ENCODE measurements at regions not wholly inside any gene's neighbourhood (a gene's known extent, or its start where the extent isn't known, plus 50 kb on each side); places are given as distances from the start of the nearest gene placed in this dataset.

DNA sequence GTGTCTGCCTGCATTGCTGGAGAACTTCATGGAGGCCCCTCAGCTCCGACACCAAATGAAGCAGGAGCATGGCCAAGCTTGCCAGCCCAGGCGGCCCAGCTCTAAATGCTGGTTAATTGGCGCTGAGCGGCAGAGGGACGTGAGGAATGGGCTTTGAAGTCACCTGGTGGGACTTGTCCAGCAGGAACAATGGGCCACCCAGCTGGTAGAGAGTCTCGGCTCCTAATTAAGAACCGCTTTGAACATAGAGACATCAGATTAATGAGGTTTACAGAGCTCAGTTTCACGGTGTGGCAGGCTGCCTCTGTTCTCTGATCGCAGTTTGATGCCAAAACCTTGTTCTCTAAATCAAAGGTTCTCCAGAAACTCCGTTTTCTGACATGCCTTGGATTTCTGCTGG, 77.5 kb upstream of the LINGO1 start:
- DNase-seq (ENCODE audit: low spot score) = no peak

DNA sequence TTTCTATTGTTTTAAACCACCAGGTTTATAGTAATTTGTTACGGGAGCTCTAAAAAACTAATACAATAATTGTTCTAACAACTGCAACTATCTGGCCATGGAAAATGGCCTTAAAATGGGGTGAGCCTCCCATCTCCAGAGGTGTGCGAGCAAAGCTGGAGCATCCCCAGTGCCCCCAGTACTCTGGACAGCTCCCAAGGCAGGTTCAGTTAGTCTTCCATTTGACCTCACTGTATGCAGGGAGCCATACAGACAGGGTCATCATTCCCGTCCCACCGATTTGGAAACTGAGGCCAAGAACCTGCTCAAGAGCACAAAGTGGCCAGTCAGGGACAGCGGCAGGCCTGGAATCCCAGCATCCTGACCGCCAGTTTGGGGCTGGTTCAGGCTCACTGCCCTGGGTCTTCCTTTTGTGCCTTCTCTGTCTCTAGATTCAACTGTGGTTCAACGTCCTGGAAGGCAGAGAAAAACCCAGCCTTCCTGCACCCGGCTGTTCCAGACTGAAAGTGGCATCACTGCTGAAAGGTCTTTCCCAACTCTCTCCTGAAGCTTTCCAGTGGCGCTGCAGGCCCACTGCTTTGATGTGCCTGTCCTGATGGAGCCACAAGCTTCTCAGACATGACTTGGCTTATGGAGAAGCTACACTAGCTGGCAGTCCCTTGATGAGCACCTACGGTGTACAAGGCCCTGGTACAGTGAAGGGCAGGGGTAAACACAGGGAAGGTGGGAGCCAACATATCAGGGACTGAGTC, 76.6 kb upstream of the LINGO1 start:
- no peak for DNase-seq (ENCODE audit: low spot score)

DNA sequence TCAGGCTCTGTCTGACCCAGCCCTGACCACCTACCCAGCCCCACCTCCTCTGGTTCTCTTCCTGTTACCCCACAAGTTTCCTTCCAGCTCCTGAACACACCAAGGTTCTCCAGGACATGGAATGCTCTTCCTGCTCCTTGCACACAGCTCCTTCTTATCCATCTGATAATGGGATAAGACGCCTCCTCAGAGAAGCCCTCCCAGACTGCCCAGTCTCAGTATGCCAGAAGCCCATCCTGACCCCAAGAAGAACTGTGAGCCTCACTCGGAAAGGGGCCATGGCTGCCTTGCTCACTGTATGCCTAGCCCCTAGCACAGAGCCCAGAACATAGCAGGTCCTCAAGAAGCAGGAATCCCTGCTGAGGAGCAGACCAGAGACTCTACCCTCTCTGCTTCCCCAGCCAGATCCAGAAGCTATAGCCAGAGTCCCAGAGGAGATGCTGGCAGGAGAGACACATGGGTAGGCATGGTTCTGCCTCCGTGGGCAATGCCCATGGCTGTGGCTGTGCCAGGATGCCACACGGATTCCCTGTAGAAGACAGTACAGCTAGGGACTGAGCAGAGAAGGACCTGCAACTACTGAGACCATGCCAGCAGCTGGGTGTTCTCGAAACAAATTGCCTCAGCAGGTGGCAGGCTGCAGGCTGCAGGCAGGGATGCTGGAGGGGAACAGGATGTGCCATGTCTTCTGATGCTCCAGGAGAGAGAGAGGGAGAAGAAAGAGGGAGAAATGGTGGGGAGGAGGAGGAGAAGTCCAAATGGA, 74.0 kb upstream of the LINGO1 start:
- DNase-seq (ENCODE audit: low spot score) = no peak

DNA sequence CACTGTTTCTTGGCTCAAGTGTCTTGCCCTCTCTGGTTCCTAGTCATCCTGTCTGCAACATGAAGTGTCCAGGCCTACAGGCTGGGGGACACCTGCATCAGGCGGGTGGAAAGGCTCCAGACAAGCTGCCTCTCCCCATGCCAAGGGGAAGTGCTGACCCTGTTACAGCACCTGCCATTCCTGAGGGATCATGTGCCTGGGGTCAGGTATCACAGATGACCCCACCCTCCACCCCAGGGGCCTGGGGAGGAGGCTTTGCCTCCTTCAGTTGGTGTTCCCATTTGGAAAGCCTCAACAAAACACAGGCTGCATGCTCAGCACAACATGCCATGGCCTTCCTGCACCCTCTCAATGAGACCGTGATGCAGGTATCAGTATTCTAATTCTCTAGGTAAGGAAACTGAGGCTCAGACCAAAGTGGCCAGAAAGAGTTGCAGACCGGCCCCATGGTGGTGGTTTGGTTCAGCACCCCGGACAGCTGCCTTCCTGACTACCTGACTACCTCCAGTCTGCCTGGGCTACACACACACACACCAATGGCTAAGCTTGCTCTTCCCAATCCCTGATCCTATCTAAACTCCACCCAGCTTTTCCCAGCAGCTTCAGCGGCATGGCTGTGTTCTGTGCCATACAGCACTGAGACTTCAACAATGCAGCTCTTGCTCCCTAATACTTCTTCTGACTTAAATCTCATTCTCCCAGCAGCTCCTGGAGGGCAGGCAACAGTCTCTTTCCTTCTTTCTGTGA, 69.7 kb upstream of the LINGO1 start:
- DNase-seq (ENCODE audit: low spot score) = peak; percentile 46

DNA sequence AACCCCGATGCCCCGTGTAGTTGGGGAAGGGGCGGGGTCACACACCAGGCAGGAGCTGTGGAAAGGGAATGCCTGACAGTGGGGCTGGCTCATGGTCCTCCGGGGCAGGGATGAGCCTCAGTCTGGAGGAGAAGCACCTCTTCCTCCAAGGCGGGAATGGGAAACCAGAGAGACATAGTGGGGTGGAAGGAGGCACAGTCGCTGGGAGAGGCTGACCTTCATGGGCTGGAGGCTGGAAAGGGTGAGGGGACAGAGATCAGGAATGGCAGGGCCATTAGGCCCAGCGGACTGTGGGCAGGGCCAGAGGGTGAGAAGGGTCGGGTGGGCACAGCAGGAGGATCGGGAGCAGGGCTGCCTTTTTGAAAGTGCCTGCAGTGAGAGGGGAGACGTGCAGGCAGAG, 65.8 kb upstream of the LINGO1 start:
- DNase-seq (ENCODE audit: low spot score) = no peak

DNA sequence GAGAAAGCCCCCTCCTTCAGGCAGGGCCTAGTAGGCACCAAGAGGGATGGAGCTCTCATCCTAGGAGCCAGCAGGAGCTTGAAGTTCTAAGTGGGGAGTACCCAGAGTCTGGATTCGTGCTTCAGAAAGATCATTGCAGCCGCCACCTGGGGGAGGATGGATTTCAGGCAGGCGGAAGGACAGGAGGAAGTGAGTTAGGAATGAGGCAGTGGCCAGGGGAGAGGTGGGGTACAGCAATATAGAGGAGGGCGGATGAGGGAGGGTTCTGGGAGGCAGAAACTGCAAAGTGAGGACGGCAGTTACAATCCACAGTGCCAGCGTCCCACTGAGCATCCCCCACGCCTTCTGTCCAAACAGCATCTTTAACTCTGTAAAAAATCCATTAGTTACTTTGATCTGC, 65.2 kb upstream of the LINGO1 start:
- DNase-seq (ENCODE audit: low spot score) = no peak

DNA sequence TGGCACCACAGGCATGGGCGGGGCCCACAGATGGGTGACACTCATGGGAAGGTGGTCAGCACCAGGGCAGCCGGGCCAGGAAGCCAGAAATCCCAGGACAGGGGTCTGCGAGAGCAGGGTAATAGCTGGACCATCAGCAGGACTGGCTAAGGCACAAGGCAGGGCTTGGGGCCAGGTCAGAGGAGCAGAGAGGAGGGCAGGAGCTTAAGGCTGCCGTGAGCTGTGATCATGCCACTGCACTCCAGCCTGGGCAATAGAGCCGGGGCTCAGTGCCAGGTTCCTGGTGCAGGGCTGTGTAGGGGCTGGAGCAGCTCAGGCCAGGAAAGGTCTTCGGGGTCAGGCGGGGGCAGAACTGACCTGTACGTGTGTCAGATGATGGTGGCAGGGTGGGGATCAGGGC, 64.2 kb upstream of the LINGO1 start:
- no peak for DNase-seq (ENCODE audit: low spot score)

DNA sequence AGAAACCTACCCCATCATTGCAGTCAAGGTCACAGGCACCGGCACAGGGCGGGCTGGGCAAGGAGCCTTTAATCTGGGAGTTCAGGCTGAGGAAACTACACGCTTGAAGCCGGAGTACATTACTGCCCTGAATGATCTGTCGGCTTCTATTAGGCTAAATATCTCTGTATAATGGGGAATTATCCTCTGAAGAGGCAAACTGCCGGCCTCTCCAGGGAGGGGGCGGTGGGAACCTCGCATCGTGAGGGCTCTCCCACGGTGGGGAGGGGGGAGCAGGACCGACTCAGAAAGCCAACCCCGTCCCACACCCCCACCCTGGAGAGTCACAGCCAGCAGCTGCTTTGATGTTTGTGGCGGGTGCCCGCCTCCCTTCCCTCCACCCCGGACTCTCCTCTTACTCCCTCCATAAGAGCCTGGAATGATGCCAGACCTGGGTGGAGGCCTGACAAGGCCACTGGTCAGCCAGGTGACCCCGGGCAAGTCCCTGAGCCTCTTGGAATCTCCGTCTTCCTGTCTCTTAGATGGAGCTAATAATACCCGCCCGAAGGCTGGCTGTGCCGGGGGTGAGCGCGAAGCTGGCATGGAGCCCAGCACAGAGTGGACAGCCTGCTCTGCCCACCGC, 63.4 kb upstream of the LINGO1 start:
- DNase-seq (ENCODE audit: low spot score) = no peak

DNA sequence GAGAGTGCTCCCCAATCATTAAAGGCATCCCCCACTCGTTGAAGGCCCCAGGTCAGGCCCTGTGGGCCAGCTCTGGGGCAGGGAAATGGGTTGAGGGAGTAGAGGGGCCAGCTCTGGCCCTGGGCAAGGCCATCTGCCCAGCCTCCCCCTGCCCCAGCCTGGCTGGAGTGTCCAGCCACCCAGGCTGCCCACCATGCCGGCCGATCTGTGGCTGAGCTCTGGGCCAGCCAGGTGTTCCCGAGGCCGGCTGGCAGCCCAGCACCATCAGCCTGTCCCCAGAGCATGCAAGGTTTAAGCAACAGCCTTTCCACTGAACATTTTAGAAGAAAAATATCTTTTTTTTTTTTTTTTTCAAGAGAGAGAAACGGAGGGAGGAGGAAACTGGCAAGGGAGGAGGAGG, 62.8 kb upstream of the LINGO1 start:
- DNase-seq (ENCODE audit: low spot score) = no peak

DNA sequence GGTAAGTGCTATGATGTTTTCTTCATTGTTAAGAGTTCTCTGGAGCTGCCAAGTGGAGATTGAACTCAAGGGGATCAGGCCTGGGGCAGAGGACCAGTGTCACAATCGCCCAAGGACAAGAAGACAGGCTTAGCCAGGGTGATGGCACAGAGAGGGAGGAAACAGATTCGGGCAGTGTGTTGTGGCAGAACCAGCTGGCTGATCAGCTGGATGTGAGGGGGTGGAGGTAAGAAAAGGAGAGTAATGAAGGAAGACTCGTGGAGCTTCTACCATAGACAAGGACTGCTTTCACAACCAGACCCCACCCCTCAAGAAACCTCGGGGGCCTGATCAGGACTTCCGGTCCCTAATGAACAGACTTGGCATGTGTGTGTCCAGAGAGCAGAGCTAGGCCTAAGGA, 60.9 kb upstream of the LINGO1 start:
- DNase-seq (ENCODE audit: low spot score) = no peak

DNA sequence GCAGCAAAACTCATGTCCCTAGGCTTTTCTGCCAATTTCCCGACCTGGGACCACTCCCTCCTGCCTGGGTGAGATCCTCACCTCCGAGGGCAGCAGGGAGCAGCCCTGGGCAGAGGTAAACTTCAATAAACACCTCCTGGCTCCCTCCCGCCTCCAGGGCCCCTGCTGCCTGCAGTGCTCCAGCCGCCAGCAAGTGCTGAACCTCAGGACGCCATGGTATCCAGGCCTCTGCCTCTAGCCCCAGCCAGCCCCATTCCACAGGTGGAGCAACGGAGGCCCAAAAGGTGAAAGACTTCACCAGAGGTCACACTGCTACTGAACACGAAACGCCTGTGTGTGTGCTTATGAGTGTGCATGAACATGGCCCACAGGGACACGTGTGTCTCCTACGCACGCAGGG, 59.9 kb upstream of the LINGO1 start:
- DNase-seq (ENCODE audit: low spot score) = no peak

DNA sequence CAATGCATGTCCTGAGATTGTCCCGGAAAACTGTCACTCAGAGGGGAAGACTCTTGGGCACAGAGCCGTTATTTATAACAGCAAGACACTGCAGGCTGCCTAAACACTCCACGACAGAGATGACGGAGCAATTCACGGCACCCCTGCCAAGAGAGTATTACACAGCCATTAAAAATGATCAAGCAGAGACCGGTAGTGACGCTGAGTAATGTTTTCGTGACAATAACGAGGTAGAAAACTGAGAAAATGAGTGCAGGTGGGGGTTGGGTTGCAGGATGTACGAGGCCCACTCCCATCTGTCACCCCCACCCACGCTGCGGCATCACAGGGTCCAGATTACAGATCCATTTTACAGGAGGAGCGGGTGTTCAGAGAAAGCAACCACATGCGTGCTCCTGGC, 58.9 kb upstream of the LINGO1 start:
- no peak for DNase-seq (ENCODE audit: low spot score)

DNA sequence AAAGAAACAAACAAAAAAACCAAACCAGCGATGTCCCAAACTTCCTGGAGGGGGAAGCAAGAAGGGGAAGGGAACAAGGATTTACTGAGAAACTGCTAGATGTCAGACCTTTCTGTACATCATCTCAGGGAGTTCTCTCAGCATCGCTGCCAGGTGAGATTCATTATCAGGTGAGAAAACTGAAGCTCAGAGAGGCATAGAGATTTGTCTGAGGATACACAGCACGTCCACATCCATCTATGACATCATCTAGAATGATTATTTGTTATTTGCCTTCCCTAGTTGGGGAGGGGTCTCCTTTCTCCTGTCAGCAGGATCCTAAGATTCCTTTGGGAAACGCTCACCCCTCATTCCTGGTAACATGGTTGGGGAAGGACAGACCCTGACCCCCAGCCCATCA, 57.1 kb upstream of the LINGO1 start:
- no peak for DNase-seq (ENCODE audit: low spot score)

DNA sequence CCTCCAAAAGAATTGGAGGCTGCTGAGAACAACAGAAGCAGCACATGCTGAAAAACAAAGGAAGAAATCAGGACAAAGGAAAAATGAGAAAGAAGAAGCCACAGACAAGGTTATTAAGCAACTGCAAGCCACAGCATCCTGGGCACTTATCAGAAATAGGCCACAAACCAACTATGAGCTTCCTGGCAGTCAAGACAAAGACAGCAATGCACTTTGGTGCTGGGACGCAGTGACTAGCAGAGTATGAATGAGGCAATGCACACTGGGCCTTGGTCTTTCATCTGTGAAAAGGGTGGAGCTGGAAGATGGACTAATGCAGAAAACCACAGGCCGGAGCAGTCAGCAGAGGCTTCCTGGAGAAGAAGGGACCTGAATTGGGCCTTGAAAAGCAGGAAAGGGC, 56.0 kb upstream of the LINGO1 start:
- DNase-seq (ENCODE audit: low spot score) = no peak

DNA sequence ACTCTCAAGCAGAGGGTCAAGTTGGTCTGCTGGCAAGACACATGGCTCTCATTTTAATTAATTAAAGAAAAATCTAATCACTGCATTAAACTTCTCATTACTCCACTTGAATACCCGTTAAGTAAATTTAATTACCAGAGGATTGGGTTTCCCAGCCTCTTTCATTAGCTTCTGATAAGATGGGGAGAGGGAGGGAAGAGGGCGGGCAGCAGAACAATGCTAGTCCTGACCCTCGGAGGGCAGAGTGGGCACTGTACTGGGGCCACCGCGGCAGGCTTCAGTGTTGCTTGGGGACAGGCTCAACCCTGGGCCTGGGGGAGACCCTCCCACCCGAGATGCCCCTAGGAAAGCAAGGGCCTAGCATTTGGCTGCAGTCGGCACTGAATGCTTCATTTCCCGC, 55.6 kb upstream of the LINGO1 start:
- no peak for DNase-seq (ENCODE audit: low spot score)

DNA sequence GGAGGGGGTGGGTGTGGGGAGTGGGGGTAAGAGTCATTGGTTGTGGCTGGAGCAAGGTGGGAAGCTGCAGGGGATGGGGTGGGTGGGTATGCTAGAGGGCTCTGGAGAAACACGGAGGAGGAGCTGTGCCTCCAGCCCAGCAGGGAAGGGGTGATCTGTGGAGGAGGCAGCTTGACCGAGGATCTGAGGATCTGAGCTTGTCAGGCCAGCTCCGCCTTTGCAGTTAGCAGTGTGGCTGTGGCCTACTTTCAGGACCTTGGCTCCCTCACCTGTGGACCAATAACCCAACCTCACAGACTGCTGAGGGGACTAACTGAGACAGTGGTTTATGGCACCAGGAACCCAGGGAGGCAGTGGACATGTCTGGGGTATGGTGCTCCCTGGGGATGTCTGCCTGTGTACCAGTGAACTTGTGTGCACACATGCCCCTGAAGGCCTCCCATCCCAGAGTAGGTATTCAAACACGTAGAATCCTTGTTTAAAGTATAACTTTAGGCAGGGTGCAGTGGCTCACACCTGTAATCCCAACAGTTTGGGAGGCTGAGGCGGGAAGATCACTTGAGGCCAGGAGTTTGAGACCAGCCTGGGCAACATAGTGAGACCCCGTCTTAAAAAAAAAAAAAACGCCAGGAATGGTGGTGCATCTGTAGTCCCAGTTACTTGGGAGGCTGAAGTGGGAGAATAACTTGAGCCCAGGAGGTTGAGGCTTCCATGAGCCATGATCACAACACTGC, 52.5 kb upstream of the LINGO1 start:
- no peak for DNase-seq (ENCODE audit: low spot score)

DNA sequence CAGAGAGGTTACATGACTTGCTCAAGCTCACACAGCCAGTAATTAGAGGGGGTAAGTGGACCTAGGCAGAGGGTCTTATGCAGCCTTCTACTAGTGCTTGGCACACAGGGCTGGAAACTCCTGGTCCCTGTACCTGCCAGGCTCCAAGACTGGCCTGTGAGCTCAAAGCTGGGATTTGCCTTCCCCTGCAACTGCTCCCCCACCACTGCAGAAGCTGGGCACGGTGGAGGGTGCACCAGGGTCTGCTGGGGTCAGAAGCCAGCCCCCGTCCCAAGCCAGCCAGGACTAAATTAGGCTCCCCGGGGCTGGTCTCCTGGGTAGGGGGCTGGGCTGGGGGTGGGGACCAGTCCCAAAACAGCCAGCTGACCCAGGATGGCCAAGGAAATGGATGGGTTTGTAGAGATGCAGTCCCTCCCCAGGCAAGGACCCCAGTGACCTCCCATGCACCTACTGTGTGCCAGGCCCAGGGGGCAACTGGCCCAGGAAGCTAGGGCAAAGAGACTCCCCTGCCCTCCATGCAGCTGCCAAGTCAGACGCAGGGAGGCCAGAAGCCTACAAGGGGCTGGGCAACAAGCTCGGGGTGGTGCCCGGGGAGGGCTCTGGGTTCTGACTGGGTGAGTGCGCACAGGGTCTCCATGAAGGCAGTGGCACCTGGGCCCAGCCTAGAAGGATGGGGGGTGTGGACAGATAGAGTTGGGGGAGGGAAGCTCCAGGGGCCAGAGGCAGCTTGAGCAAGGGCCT, 51.8 kb upstream of the LINGO1 start:
- no peak for DNase-seq (ENCODE audit: low spot score)

DNA sequence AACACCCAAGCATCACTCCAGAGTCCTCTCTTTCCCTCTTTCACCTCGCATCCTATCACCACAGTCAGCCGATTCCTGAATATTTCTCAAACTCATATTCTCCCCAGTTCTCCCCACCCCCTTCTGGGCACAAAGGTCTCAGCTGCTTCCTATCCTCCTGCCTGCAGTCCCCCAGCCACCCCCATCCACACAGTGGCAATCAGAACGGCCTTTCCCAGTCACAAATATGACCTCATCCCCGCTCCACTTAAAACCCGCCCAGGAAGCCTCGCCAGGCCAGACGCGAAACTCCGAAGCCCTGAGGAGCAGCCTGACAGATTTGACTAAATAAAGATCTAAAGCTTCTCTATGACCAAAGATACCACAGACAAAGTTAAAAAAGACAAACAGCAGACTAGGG, 49.9 kb upstream of the LINGO1 start:
- DNase-seq (ENCODE audit: low spot score) = no peak
